Lower leg skin (tissue), 4 donors: ENCODE measurements at regions not wholly inside any gene's neighbourhood (a gene's known extent, or its start where the extent isn't known, plus 50 kb on each side); places are given as distances from the start of the nearest gene placed in this dataset.
"Not testable (repeated sequence)": the region's sequence is repeated elsewhere in the genome, so short reads cannot be mapped to it uniquely, and the experiment has no call there.

Source experiments
- DNase-seq, 2 donors: peaks; one replicate each; pipeline ENCODE4 v3.0.0-alpha.2; 2019; ENCODE audit warnings: low spot score in 2 of 2
- H3K4me3 ChIP-seq: fragments of 200-600 bp; sonication (generic); 2 replicates; pipeline ENCODE4 v1.5.1; 2017; ENCODE audit warnings: mild to moderate bottlenecking, low read depth; ENCODE audit not compliant: poor library complexity, severe bottlenecking
- CTCF ChIP-seq, 3 donors: fragments of 450-650 bp; IDR thresholded peaks; one replicate each; pipeline ENCODE4 v1.5.1; 2016; ENCODE audit warnings: antibody characterized with exemption in 3 of 3, mild to moderate bottlenecking in 3 of 3, moderate library complexity in 2 of 3
- POLR2A ChIP-seq, 2 donors: fragments of 450-650 bp; IDR thresholded peaks; one replicate each; pipeline ENCODE4 v1.6.1; 2016 to 2017; ENCODE audit warnings: antibody characterized with exemption in 2 of 2, mild to moderate bottlenecking in 1 of 2, moderate library complexity in 1 of 2
- WGBS, 2 donors: methylation state at CpG; one replicate each; pipeline ENCODE4 v1.1.5; 2018; 5-methylcytosine and 5-hydroxymethylcytosine counted together
- intact Hi-C: fragments of 100-400 bp; cut with DNase I; formaldehyde crosslinking; loops from one replicate; pipeline ENCODE4 v1.15.0; 2023; ENCODE audit warnings: low total_unique reads

- DNase-seq = peak in 1 of 2 donors; percentile 57
- H3K4me3 ChIP-seq = no peak overlapping the region
- intact Hi-C loops = no loop called here
- TF ChIP-seq CTCF (IDR thresholded peaks at IDR 0.05) (no peak), POLR2A (IDR thresholded peaks at IDR 0.05) (no peak)
- WGBS, 2 donors = 68 to 77% methylated on average over 4 of the region's 4 CpGs
Measured at GRCh38 chr19:28128341-28128740, 1084.6 kb downstream of the UQCRFS1 start.

- DNase-seq = no peak
- intact Hi-C loops = no loop called here
- TF ChIP-seq POLR2A (IDR thresholded peaks at IDR 0.05) = no peak
- TF ChIP-seq CTCF (IDR thresholded peaks at IDR 0.05) = no peak
- H3K4me3 ChIP-seq = no peak overlapping the region
- 66 to 74% methylated on average over 2 of the region's 2 CpGs for WGBS, 2 donors
Measured at GRCh38 chr19:28126135-28126898, 1086.6 kb downstream of the UQCRFS1 start.

- intact Hi-C loops = no loop called here
- TF ChIP-seq POLR2A (IDR thresholded peaks at IDR 0.05) (no peak), CTCF (IDR thresholded peaks at IDR 0.05) (no peak)
- no peak for DNase-seq
- H3K4me3 ChIP-seq = no peak overlapping the region
- 59 to 75% methylated on average over 5 of the region's 5 CpGs for WGBS, 2 donors
Measured at GRCh38 chr19:28122734-28123133, 1090.2 kb downstream of the UQCRFS1 start.

- 48 to 50% methylated on average over 5 of the region's 5 CpGs for WGBS, 2 donors
- no peak for TF ChIP-seq CTCF (IDR thresholded peaks at IDR 0.05)
- no peak for TF ChIP-seq POLR2A (IDR thresholded peaks at IDR 0.05)
- intact Hi-C loops = no loop called here
- H3K4me3 ChIP-seq = no peak overlapping the region
- DNase-seq = no peak
Measured at GRCh38 chr19:28118235-28118634, 1094.7 kb downstream of the UQCRFS1 start.

- intact Hi-C loops = no loop called here
- DNase-seq = no peak
- H3K4me3 ChIP-seq = no peak overlapping the region
- TF ChIP-seq POLR2A (IDR thresholded peaks at IDR 0.05) (no peak), CTCF (IDR thresholded peaks at IDR 0.05) (no peak)
Measured at GRCh38 chr19:28117143-28117542, 1095.8 kb downstream of the UQCRFS1 start.

- 97 to 98% methylated on average over 4 of the region's 4 CpGs for WGBS, 2 donors
- DNase-seq, H3K4me3 ChIP-seq, intact Hi-C loops: not testable (repeated sequence)
Measured at GRCh38 chr19:28116379-28116778, 1096.6 kb downstream of the UQCRFS1 start.
